M059J (cell line): ENCODE measurements at regions not wholly inside any gene's neighbourhood (a gene's known extent, or its start where the extent isn't known, plus 50 kb on each side); places are given as distances from the start of the nearest gene placed in this dataset.
A peak's percentile ranks its signal among the peaks of the same experiment; 100 is the strongest.

Experiments used
- DNase-seq: peaks from one replicate; pipeline ENCODE4 v3.0.0-alpha.2; 2012; ENCODE audit warnings: low read depth

GRCh38 chr13:105541565-105541964, 993.9 kb downstream of the EFNB2 start:
- no peak for DNase-seq

- DNase-seq, result no peak
These were observed 997.1 kb downstream of the EFNB2 start for GRCh38 chr13:105538346-105538745.

- DNase-seq, result no peak
These were observed 998.3 kb downstream of the EFNB2 start for GRCh38 chr13:105537113-105537512.

GRCh38 chr13:105530468-105530867, 1005.0 kb downstream of the EFNB2 start:
- DNase-seq, result no peak

- DNase-seq, result no peak
These were observed 1008.3 kb downstream of the EFNB2 start for GRCh38 chr13:105527127-105527526.

GRCh38 chr13:105519771-105520170, 1015.7 kb downstream of the EFNB2 start:
- DNase-seq, result peak; percentile 4

GRCh38 chr13:105518086-105518485, 1017.4 kb downstream of the EFNB2 start:
- peak; percentile 88 for DNase-seq

- no peak for DNase-seq
These were observed 1021.1 kb downstream of the EFNB2 start for GRCh38 chr13:105514401-105514800.

GRCh38 chr13:105513448-105513847, 1022.0 kb downstream of the EFNB2 start:
- DNase-seq, result peak; percentile 9

GRCh38 chr13:105509981-105510762, 1025.3 kb downstream of the EFNB2 start:
- no peak for DNase-seq

- no peak for DNase-seq
These were observed 1029.0 kb downstream of the EFNB2 start for GRCh38 chr13:105506463-105506862.

- no peak for DNase-seq
These were observed 1033.3 kb downstream of the EFNB2 start for GRCh38 chr13:105502193-105502592.

GRCh38 chr13:105497597-105497996, 1037.9 kb downstream of the EFNB2 start:
- DNase-seq, result no peak

GRCh38 chr13:105492216-105492615, 1043.2 kb downstream of the EFNB2 start:
- DNase-seq, result no peak

- no peak for DNase-seq
These were observed 1044.1 kb downstream of the EFNB2 start for GRCh38 chr13:105491345-105491744.

GRCh38 chr13:105485081-105485480, 1050.4 kb downstream of the EFNB2 start:
- no peak for DNase-seq

GRCh38 chr13:105474983-105475610, 1060.4 kb downstream of the EFNB2 start:
- peak; percentile 52 for DNase-seq

- DNase-seq, result no peak
These were observed 1063.8 kb downstream of the EFNB2 start for GRCh38 chr13:105471673-105472072.

- DNase-seq, result no peak
These were observed 1069.1 kb downstream of the EFNB2 start for GRCh38 chr13:105466376-105466775.

GRCh38 chr13:105465745-105466144, 1069.7 kb downstream of the EFNB2 start, which contains the start of gene DAOA:
Gene DAOA (plus strand): TSS chr13:105466045.
- DNase-seq, result no peak

GRCh38 chr13:105465251-105465650, 1070.2 kb downstream of the EFNB2 start:
- DNase-seq, result peak; percentile 64

GRCh38 chr13:105464249-105464648, 1071.2 kb downstream of the EFNB2 start:
- peak; percentile 48 for DNase-seq

- peak; percentile 41 for DNase-seq
These were observed 1072.4 kb downstream of the EFNB2 start for GRCh38 chr13:105463011-105463501.
